ELR (cell line): ENCODE measurements at regions not wholly inside any gene's neighbourhood (a gene's known extent, or its start where the extent isn't known, plus 50 kb on each side); places are given as distances from the start of the nearest gene placed in this dataset.
"Not testable (repeated sequence)": the region's sequence is repeated elsewhere in the genome, so short reads cannot be mapped to it uniquely, and the experiment has no call there.

ENCODE experiments used
- DNase-seq: peaks from one replicate; pipeline ENCODE4 v3.0.0-alpha.2; 2015; ENCODE audit warnings: low read depth

DNA sequence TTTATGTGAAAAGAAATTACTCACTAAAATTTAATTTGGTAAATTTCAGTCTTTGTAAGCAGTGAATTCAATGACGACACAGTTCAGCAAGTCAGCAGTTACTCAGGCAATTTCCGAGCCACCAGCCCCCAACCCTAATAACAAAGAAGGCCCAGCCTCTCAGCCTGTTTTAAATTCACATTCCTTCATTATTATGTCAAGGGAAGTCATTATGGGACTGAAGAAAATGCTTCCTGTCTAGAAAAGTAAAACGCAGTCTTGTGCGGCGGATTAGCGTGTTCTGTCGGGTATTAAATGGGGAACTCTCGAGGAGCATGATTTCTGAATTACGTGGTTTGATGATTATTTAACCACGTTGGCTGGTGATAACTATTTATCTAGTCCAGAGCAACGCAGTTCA lies 177.6 kb downstream of the AIPL1 start:
- peak; percentile 18 for DNase-seq

DNA sequence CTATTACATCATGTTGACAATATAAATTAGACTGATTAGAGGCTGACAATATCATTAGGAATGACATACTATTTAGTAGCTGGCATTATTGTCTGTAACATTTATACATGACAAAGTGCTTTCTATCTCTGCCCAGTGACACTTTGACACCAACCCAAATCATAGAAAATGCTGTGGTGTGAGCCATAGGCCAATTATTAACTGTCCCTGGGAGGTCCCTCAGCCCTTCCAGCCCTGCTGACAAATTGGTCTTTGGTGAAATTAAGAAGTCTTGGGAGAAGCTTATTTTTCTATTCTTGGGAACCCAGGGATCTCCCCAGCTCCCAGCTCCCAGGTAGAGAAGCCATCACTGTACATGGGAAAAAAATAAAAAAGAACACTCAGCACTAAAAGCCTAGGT lies 179.6 kb downstream of the AIPL1 start:
- no peak for DNase-seq

- no peak for DNase-seq
These were observed 180.9 kb downstream of the AIPL1 start for GRCh38 chr17:6254036-6254435.

DNA sequence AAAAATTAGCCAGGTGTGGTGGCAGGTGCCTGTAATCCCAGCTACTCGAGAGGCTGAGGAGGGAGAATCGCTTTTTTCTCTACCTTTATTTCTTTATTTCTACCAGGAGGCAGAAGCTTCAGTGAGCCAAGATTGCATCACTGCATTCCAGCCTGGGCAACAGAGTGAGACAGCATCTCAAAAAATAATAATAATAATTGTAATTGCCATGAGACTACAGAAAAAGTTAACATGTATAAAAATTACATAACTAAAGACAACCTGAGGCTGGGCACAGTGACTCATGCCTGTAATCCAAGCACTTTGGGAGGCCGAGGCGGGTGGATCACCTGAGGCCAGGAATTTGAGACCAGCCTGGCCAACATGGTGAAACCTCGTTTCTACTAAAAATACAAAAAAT lies 181.5 kb downstream of the WSCD1 start:
- not testable (repeated sequence) for DNase-seq

DNA sequence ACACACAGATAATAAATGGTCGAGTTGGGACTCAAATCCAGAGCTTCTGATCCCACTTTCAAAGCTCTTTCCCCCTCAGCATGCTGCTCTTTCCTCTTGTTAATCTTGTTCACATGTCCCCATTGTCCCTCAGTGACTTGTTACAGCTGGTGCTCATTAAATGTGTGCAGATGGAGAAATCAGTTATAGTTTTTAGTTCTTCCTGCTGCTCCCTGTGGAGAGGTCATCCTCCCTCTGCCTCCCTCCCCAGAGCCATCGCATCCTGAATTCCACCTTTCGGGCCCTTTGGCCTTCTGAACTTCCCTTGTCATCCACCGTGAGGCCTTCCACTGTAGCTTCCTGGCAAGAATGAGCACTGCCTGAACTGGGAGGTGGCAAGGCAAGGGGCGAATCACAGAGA lies 179.6 kb downstream of the WSCD1 start:
- no peak for DNase-seq

DNA sequence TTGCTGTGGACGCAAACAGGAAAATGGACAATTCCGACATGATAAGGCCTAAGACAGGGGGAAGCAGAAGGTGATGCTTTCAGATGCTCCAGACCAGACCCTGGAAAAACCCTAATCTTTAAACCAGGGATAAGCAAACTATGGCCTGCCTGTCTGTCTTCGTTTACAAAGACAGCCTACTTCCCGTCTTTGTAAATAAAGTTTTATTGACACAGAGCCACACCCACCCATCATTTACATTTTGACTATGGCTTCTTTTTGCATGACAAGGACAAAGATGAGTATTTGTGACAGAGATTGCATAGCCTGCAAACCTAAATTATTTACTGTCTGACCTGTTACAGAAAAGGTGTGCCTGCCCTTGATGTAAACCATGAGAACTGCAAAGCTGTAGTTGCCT lies 177.9 kb downstream of the WSCD1 start:
- DNase-seq, result no peak

GRCh38 chr17:6245301-6246177 lies 175.4 kb downstream of the WSCD1 start:
- no peak for DNase-seq

- no peak for DNase-seq
These were observed 174.6 kb downstream of the WSCD1 start for GRCh38 chr17:6244796-6245195.

DNA sequence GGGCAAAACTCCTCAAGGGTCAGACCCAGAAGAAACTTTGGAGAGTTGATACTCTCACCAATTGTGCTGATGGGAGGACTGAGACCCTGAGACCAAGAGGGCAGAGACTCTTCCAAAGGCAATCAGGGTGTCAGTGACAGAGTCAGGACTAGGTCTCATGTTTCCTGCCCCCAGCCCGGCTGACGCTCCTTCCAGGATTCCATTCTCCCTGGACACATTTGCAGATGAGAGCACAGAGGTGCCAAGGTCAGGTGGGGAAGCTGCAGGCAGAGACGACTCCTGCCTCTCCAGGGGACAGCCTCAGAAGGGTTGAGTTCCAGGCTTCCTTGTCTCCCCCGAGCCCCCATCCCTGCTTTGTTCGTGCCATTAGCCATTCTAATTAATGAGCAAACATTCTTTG lies 174.1 kb downstream of the WSCD1 start:
- no peak for DNase-seq

- DNase-seq, result no peak
These were observed 173.0 kb downstream of the WSCD1 start for GRCh38 chr17:6243186-6243585.

- no peak for DNase-seq
These were observed 171.8 kb downstream of the WSCD1 start for GRCh38 chr17:6241996-6242395.

DNA sequence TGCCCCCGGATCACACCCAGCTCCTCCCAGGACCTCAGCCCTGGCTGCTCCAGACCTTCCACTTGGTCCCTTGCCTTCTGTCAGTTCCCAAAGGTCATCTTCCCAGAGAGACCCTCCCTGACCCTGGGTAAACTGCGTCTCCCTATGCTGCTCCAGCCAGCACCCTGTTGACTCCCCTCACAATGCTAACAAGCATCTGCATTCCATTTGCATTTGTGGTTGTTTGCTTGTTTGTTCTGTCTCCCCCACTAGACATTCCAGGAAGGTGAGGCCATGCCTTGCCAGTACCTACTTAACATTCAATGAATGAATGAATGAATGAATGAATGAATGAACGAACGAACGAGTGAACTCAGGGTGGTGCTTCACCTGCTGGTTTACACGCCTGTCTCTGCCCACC lies 171.2 kb downstream of the WSCD1 start:
- no peak for DNase-seq

- DNase-seq, result no peak
These were observed 170.4 kb downstream of the WSCD1 start for GRCh38 chr17:6240601-6241000.

- no peak for DNase-seq
These were observed 169.8 kb downstream of the WSCD1 start for GRCh38 chr17:6240001-6240400.

- DNase-seq, result peak; percentile 17
These were observed 169.1 kb downstream of the WSCD1 start for GRCh38 chr17:6239241-6239798.

DNA sequence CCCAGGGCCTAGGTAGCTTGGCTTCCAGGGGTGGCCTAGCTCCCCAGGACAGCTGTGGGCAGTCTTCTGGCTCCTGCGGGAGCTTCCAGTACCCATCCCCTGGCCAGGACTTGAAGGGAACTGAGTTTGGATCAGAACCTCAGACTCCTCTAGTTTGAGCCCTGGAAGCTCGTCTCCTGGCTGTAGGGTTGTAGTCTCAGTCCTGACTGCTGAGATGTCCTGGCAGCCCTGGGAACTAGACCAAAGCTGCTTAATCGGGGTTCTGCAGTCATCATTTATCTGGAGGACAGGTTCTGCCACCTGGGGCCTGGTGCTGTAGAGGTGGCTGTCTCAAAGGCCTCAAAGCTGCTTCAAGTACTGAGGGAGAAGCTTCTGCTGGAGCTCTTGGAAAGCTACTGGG lies 163.7 kb downstream of the WSCD1 start:
- no peak for DNase-seq

DNA sequence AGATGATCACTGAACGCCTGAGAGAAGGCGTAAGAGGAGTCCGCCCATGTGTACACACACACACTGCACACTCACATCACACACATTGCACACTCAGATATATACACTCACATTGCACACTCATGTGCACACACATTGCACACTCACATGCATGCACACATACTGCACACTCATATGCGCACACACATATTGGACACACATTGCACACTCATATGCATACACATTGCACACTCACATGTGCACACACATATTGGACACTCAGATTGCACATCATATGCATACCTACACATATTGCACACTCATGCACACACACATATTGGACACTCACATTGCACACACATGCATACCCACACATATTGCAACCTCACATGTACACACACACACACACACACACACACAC lies 163.2 kb downstream of the WSCD1 start:
- DNase-seq, result no peak

DNA sequence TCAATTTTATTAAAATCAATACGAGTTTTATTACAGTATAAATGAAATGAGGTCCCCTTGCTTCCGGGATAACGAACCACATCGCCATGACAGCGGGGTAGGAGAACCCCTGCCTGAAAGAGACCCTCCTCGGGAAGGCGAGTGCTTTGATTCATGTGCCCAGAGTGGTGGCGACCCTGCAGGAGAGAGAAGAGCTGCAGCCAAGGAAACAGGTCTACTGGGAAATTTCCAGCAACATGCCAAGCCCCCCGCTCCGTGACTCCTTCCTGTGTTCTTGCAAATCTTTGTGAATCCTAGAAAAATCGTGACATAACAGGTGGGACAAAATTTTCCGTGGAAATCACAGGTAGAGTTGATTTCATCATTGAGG lies 162.5 kb downstream of the WSCD1 start:
- DNase-seq, result no peak

GRCh38 chr17:6231886-6232731 lies 161.9 kb downstream of the WSCD1 start:
- peak; percentile 68 for DNase-seq

GRCh38 chr17:6231465-6231864 lies 161.3 kb downstream of the WSCD1 start:
- no peak for DNase-seq

- DNase-seq, result no peak
These were observed 148.2 kb downstream of the WSCD1 start for GRCh38 chr17:6218333-6218732.

GRCh38 chr17:6215071-6216035 lies 145.2 kb downstream of the WSCD1 start:
- DNase-seq, result no peak
